Hepatocyte (in vitro differentiated cells): ENCODE measurements at regions not wholly inside any gene's neighbourhood (a gene's known extent, or its start where the extent isn't known, plus 50 kb on each side); places are given as distances from the start of the nearest gene placed in this dataset.

Experiments used
- DNase-seq: peaks from one replicate; pipeline ENCODE4 v3.0.0-alpha.2; 2016; ENCODE audit warnings: low spot score
- H2AFZ ChIP-seq: fragments of 200-600 bp; sonication (generic); 2 replicates; pipeline ENCODE4 v1.6.0; 2016; ENCODE audit warnings: antibody characterized with exemption, mild to moderate bottlenecking
- H3K27ac ChIP-seq: fragments of 200-600 bp; sonication (generic); 2 replicates; pipeline ENCODE4 v1.5.1; 2016; ENCODE audit warnings: mild to moderate bottlenecking
- H3K27me3 ChIP-seq: fragments of 200-600 bp; sonication (generic); 2 replicates; pipeline ENCODE4 v1.6.1; 2016
- H3K36me3 ChIP-seq: fragments of 200-600 bp; sonication (generic); replicated peaks from 2 replicates; pipeline ENCODE4 v1.5.1; 2016; ENCODE audit warnings: low read depth; ENCODE audit not compliant: insufficient read depth
- H3K4me1 ChIP-seq: fragments of 200-600 bp; sonication (generic); 2 replicates; pipeline ENCODE4 v1.5.1; 2016; ENCODE audit warnings: mild to moderate bottlenecking, moderate library complexity; ENCODE audit not compliant: insufficient read depth
- H3K4me2 ChIP-seq: fragments of 200-600 bp; sonication (generic); 2 replicates; pipeline ENCODE4 v1.6.0; 2016
- H3K4me3 ChIP-seq: fragments of 200-600 bp; sonication (generic); 2 replicates; pipeline ENCODE4 v1.5.1; 2016; ENCODE audit warnings: mild to moderate bottlenecking
- H3K79me2 ChIP-seq: fragments of 200-600 bp; sonication (generic); 2 replicates; pipeline ENCODE4 v1.6.0; 2017; ENCODE audit warnings: mild to moderate bottlenecking
- H3K9me2 ChIP-seq: fragments of 200-600 bp; sonication (generic); replicated peaks from 2 replicates; pipeline ENCODE4 v1.6.0; 2017; ENCODE audit warnings: mild to moderate bottlenecking; ENCODE audit not compliant: insufficient read depth
- H3K9me3 ChIP-seq: fragments of 200-600 bp; sonication (generic); 2 replicates; pipeline ENCODE4 v1.5.1; 2016; ENCODE audit warnings: low read depth, mild to moderate bottlenecking
- H4K20me1 ChIP-seq: fragments of 200-600 bp; sonication (generic); 2 replicates; pipeline ENCODE4 v1.6.0; 2016; ENCODE audit warnings: mild to moderate bottlenecking; ENCODE audit not compliant: insufficient read depth, poor library complexity, severe bottlenecking
- EZH2 ChIP-seq: fragments of 200-600 bp; sonication (generic); IDR thresholded peaks from 2 replicates; pipeline ENCODE4 v1.6.1; 2016; ENCODE audit warnings: antibody characterized with exemption, mild to moderate bottlenecking, borderline replicate concordance
- EZH2phosphoT487 ChIP-seq: fragments of 200-600 bp; sonication (generic); IDR thresholded peaks from one replicate; pipeline ENCODE4 v1.6.1; 2018; ENCODE audit warnings: antibody characterized with exemption, mild to moderate bottlenecking, low read depth, moderate library complexity; ENCODE audit not compliant: unreplicated experiment, severe bottlenecking
- WGBS: methylation state at CpG from one replicate; pipeline ENCODE4 v1.1.6; 2016; ENCODE audit warnings: low lambda C conversion rate; ENCODE audit errors: missing lambda C conversion rate; 5-methylcytosine and 5-hydroxymethylcytosine counted together
- TF ChIP-seq, protein P1 (sequence below): fragments of 200-600 bp; sonication (generic); IDR thresholded peaks from 2 replicates; pipeline ENCODE4 v1.5.1; 2016; ENCODE audit warnings: antibody characterized with exemption, mild to moderate bottlenecking; ENCODE audit not compliant: poor library complexity

DNA sequence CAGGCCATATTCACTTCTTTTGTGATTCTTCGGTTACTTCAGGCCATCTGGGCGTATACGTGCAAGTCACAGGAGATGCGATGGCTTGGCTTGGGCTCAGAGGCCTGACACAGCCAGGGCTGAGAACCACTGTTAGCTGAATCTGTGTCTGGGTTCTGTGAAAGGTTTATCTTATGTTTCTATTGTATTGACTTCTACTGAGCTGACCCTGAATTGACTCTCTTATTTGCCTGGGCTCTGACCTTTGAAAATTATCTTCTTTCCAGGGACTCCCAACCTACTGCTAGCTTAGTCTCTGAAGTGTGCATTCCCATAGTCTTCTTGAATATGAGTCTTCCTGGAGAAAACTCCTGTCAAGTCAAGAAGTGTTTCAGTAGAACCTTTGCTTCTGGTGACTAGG is 226.4 kb upstream of the SOX4 start:
- Histone ChIP-seq H3K27ac (no peak overlapping the region), H3K79me2 (no peaks in the 10 kb centered on the region), H3K9me3 (no peaks in the 10 kb centered on the region), H3K4me1 (peaks cover 6% of the 10 kb centered on the region), H2AFZ (no peak overlapping the region), H3K27me3 (no peaks in the 10 kb centered on the region), H3K4me2 (no peak overlapping the region), H3K9me2 (no peaks in the 10 kb centered on the region), H3K4me3 (no peak overlapping the region), H3K36me3 (no peaks in the 10 kb centered on the region), H4K20me1 (no peaks in the 10 kb centered on the region)
- WGBS = 96% methylated on average over 4 of the region's 4 CpGs
- TF ChIP-seq EZH2phosphoT487 (no peak), EZH2 (no peak)
- TF ChIP-seq, protein P1, sequence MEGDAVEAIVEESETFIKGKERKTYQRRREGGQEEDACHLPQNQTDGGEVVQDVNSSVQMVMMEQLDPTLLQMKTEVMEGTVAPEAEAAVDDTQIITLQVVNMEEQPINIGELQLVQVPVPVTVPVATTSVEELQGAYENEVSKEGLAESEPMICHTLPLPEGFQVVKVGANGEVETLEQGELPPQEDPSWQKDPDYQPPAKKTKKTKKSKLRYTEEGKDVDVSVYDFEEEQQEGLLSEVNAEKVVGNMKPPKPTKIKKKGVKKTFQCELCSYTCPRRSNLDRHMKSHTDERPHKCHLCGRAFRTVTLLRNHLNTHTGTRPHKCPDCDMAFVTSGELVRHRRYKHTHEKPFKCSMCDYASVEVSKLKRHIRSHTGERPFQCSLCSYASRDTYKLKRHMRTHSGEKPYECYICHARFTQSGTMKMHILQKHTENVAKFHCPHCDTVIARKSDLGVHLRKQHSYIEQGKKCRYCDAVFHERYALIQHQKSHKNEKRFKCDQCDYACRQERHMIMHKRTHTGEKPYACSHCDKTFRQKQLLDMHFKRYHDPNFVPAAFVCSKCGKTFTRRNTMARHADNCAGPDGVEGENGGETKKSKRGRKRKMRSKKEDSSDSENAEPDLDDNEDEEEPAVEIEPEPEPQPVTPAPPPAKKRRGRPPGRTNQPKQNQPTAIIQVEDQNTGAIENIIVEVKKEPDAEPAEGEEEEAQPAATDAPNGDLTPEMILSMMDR = no peak
- no peak for DNase-seq

DNA sequence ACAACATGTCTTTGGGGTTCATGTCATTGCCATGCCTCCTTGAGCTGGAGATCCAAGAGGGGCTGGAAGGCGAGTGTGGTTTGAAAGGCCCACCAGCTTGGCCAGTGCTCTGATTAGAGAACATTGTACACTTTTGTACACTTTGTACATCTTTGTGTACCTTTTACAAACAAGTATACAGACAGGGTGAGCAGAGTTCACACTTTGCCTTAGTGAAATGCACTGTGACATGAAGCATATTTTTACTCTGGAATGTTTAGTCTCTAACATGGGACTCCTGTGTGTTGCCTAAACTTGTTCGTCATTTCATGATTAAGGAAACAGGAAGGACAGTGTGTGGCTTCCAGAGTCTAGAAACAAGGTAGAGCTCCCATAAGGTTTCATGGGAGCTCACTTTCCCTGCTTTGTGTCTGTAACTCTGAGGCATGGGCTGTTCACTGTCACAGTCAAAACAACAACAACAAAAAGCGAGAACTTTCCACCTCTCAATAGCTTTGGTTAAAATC is 225.8 kb upstream of the SOX4 start:
- Histone ChIP-seq H3K27ac (no peak overlapping the region), H3K9me2 (no peaks in the 10 kb centered on the region), H3K4me3 (no peak overlapping the region), H3K9me3 (no peaks in the 10 kb centered on the region), H4K20me1 (no peaks in the 10 kb centered on the region), H3K27me3 (no peaks in the 10 kb centered on the region), H3K36me3 (no peaks in the 10 kb centered on the region), H3K79me2 (no peaks in the 10 kb centered on the region), H3K4me2 (no peak overlapping the region), H2AFZ (no peak overlapping the region), H3K4me1 (peaks cover 6% of the 10 kb centered on the region)
- 86% methylated on average over 3 of the region's 3 CpGs for WGBS
- TF ChIP-seq EZH2phosphoT487 = no peak
- TF ChIP-seq, protein P1 = no peak
- no peak for TF ChIP-seq EZH2
- DNase-seq = no peak

DNA sequence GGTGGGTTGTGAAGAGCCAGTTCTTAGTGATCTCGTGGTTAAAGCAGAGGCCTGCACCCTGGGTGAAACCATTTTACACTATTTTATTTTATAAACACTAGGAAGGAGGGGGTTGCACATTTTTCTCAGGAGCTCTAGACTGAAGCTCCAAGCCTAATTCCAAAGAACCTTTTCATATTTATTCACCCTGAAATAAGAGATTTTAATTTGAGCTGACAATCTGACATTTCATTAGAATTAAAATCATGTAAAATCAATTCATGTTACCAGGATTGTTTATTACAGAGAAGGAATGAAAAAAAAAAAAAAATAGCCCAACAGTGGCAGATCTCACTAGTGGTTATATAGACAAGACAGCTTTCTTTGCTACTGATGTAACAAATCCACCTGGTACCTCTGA is 222.5 kb upstream of the SOX4 start:
- 57% methylated on average over 1 of the region's 1 CpG for WGBS
- H2AFZ ChIP-seq = no peak overlapping the region

More for the DNA sequence above, 222.5 kb upstream of the SOX4 start:
- H3K4me3 ChIP-seq = no peak overlapping the region
- peaks cover 10% of the 10 kb centered on the region for H3K4me1 ChIP-seq
- TF ChIP-seq EZH2 = no peak
- TF ChIP-seq, protein P1 = no peak
- TF ChIP-seq EZH2phosphoT487 = no peak
- H3K27ac ChIP-seq = peak overlapping the region; percentile 50
- no peak for DNase-seq
- no peaks in the 10 kb centered on the region for H3K27me3 ChIP-seq
- no peaks in the 10 kb centered on the region for H4K20me1 ChIP-seq
- no peaks in the 10 kb centered on the region for H3K79me2 ChIP-seq
- H3K36me3 ChIP-seq = no peaks in the 10 kb centered on the region
- no peaks in the 10 kb centered on the region for H3K9me2 ChIP-seq
- H3K9me3 ChIP-seq = no peaks in the 10 kb centered on the region
- H3K4me2 ChIP-seq = no peak overlapping the region
